ENCODE measurements at regions not wholly inside any gene's neighbourhood (a gene's known extent, or its start where the extent isn't known, plus 50 kb on each side); places are given as distances from the start of the nearest gene placed in this dataset.

- TF ChIP-seq EZH2 (IDR thresholded peaks at IDR 0.05; ENCODE audit: insufficient read depth, low read length) (no peak), CTCF (IDR thresholded peaks at IDR 0.05; ENCODE audit: insufficient read depth, low read depth, low read length) (no peak)
These were observed 379.5 kb upstream of the SEMA6D start for GRCh38 chr15:47337836-47338235.

All from astrocyte (in vitro differentiated cells and primary cell).